B cell (primary cell): ENCODE measurements at regions not wholly inside any gene's neighbourhood (a gene's known extent, or its start where the extent isn't known, plus 50 kb on each side); places are given as distances from the start of the nearest gene placed in this dataset.

Source experiments
- ATAC-seq: fragments of 200-7000 bp; cut with Tn5 transposase; one replicate; pipeline ENCODE4 v1.10.0; 2021; ENCODE audit warnings: low read depth, mild to moderate bottlenecking, moderate number of reproducible peaks, moderate library complexity
- CTCF ChIA-PET: fragments of 350-600 bp; sonication (Branson Sonifier 250); formaldehyde crosslinking; loops from one replicate; lab custom pipeline; 2021; ENCODE audit warnings: antibody characterized with exemption, inconsistent platforms; lab: Charles Lee
- POLR2A ChIA-PET: fragments of 350-600 bp; sonication (Branson Sonifier 250); formaldehyde crosslinking; loops from one replicate; lab custom pipeline; 2021; ENCODE audit warnings: antibody characterized with exemption; lab: Charles Lee
- DNase-seq: peaks from one replicate; pipeline ENCODE4 v3.0.0; 2013
- H2AFZ ChIP-seq: 2 replicates; pipeline ENCODE4 v1.6.1; 2012; ENCODE audit warnings: mild to moderate bottlenecking, low read depth, low read length; ENCODE audit not compliant: insufficient read depth, poor library complexity, severe bottlenecking
- H3K27ac ChIP-seq, 2 donors: 1 replicate in 1 of 2; 2 replicates in 1 of 2; pipeline ENCODE4 v1.5.1; 2012 to 2013; ENCODE audit warnings: low read length in 2 of 2, mild to moderate bottlenecking in 2 of 2, moderate library complexity in 1 of 2
- H3K27me3 ChIP-seq, 4 experiments: fragments of 200-600 bp in 1 of 4; sonication (generic) in 1 of 4; replicated peaks in 1 of 4; 1 replicate in 2 of 4; 2 replicates in 2 of 4; pipeline versions ENCODE4 v1.6.1 to v1.7.0; 2013 to 2016; ENCODE audit warnings: low read length in 3 of 4, mild to moderate bottlenecking in 2 of 4, mixed read lengths in 1 of 4, moderate library complexity in 1 of 4; ENCODE audit not compliant: insufficient read depth in 4 of 4, control insufficient read depth in 3 of 4; ENCODE audit errors: control extremely low read depth in 1 of 4
- H3K36me3 ChIP-seq, 2 experiments: replicated peaks in 1 of 2; 1 replicate in 1 of 2; 2 replicates in 1 of 2; pipeline versions ENCODE4 v1.6.1 to v1.7.1; 2013; ENCODE audit warnings: low read length in 1 of 2; ENCODE audit not compliant: insufficient read depth in 2 of 2, control insufficient read depth in 1 of 2; ENCODE audit errors: control extremely low read depth in 1 of 2, extremely low read depth in 1 of 2
- H3K4me1 ChIP-seq, 2 donors: fragments of 200-600 bp in 1 of 2; sonication (generic) in 1 of 2; 1 replicate in 1 of 2; 2 replicates in 1 of 2; pipeline versions ENCODE4 v1.5.1 to v1.6.1; 2013 to 2017; ENCODE audit warnings: low read length in 2 of 2; ENCODE audit not compliant: control insufficient read depth in 2 of 2, insufficient read depth in 2 of 2
- H3K4me2 ChIP-seq: replicated peaks from 2 replicates; pipeline ENCODE3; 2012; ENCODE audit warnings: mild to moderate bottlenecking, low read depth, low read length; ENCODE audit not compliant: poor library complexity, severe bottlenecking
- H3K4me3 ChIP-seq, 5 experiments: fragments of 200-600 bp in 1 of 5; sonication (generic) in 1 of 5; 1 replicate in 3 of 5; 2 replicates in 2 of 5; pipeline versions ENCODE4 v1.5.1 to v1.7.0; 2011 to 2016; ENCODE audit warnings: low read length in 4 of 5, mild to moderate bottlenecking in 4 of 5, low read depth in 2 of 5, control low read depth in 1 of 5, moderate library complexity in 1 of 5; ENCODE audit not compliant: insufficient read depth in 1 of 5; ENCODE audit errors: control extremely low read depth in 1 of 5, extremely low read depth in 1 of 5
- H3K79me2 ChIP-seq: fragments of 200-600 bp; sonication (generic); one replicate; pipeline ENCODE4 v1.6.0; 2016; ENCODE audit warnings: low read length; ENCODE audit not compliant: control insufficient read depth, insufficient read depth
- H3K9ac ChIP-seq: fragments of 200-600 bp; sonication (generic); 2 replicates; pipeline ENCODE4 v1.6.1; 2017; ENCODE audit warnings: mild to moderate bottlenecking, low read length, moderate library complexity
- H3K9me3 ChIP-seq, 3 donors: one replicate each; pipeline versions ENCODE4 v1.6.1 to v1.7.1; 2013; ENCODE audit warnings: low read length in 2 of 3; ENCODE audit not compliant: control insufficient read depth in 2 of 3, insufficient read depth in 1 of 3; ENCODE audit errors: control extremely low read depth in 1 of 3
- H4K20me1 ChIP-seq: 2 replicates; pipeline ENCODE4 v1.6.0; 2012; ENCODE audit warnings: mild to moderate bottlenecking, low read length; ENCODE audit not compliant: insufficient read depth, control insufficient read depth, poor library complexity, severe bottlenecking
- H3K27ac Mint-ChIP-seq: one replicate; pipeline ENCODE4 v1.8.0; 2021; ENCODE audit warnings: mixed read lengths
- H3K27me3 Mint-ChIP-seq: one replicate; pipeline ENCODE4 v1.8.0; 2021; ENCODE audit warnings: mixed read lengths
- H3K4me1 Mint-ChIP-seq: one replicate; pipeline ENCODE4 v1.8.0; 2021; ENCODE audit warnings: mixed read lengths
- H3K4me3 Mint-ChIP-seq: one replicate; pipeline ENCODE4 v1.8.0; 2021; ENCODE audit warnings: mixed read lengths
- H3K9me3 Mint-ChIP-seq: one replicate; pipeline ENCODE4 v1.8.0; 2022; ENCODE audit warnings: mixed read lengths; ENCODE audit not compliant: insufficient read depth
- CTCF ChIP-seq: fragments of 200-600 bp; IDR thresholded peaks from one replicate; pipeline ENCODE4 v1.8.0; 2022; ENCODE audit warnings: antibody characterized with exemption, mild to moderate bottlenecking
- EZH2 ChIP-seq: IDR thresholded peaks from 2 replicates; pipeline ENCODE4 v1.6.1; 2012; ENCODE audit warnings: borderline replicate concordance, low read depth, mild to moderate bottlenecking, moderate library complexity, low read length; ENCODE audit not compliant: insufficient read depth, poor library complexity, severe bottlenecking
- WGBS: methylation state at CpG from one replicate; pipeline ENCODE4 v1.1.5; 2013; ENCODE audit warnings: missing lambda C conversion rate; ENCODE audit not compliant: insufficient coverage; 5-methylcytosine and 5-hydroxymethylcytosine counted together
- intact Hi-C: fragments of 100-400 bp; cut with micrococcal nuclease; formaldehyde crosslinking; loops from one replicate; pipeline ENCODE4 v1.10.0; 2022

DNA sequence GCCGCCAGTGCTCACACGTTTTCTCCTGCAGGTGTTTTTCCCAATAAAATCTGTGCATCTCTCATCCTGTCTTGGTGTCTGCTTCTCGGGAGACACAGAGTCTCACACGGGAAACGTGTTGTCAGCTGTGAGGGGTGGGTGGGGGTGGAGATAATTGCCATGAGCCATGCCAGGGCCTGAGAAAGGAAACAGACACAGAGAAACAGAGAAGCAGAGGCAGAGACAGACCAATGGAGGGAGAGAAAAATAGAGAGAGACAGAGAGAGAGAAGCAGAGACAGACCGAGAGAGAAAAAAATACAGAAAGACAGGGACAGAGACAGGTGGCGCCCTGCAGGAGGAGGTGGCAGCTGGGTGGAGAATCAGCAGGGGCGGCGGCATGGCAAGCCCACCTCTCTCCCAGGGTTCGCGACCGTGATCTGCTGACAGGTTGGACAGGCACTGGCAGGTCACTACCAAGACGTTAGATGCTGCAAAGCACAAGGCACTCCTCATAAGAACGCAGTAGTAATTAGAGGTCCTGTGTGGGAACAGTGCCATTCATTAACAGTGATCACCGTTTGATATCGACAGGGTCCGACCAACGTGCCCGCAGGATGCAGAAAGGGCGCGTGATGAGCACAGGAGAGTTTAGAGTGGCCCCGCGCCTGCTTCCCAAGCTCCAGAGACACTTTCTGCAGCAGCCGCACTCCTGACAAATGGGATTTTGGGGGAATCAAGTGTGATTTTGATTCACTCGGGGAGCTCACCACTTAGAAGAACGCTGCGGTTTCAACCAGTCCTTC, 70.5 kb upstream of the INSIG1 start:
- H3K9me3 ChIP-seq: no peaks in the 10 kb centered on the region
- H3K4me2 ChIP-seq: no peak overlapping the region
- DNase-seq (no peak), ATAC-seq (no peak)
- H3K27ac Mint-ChIP-seq: no peak overlapping the region
- no peaks in the 10 kb centered on the region for H4K20me1 ChIP-seq
- no peaks in the 10 kb centered on the region for H3K79me2 ChIP-seq
- POLR2A ChIA-PET: no interaction called here
- no peak overlapping the region for H3K4me3 ChIP-seq
- H3K27me3 ChIP-seq: no peaks in the 10 kb centered on the region
- H3K27me3 Mint-ChIP-seq: no peaks in the 10 kb centered on the region
- intact Hi-C loops: no loop called here
- no peak overlapping the region for H3K4me3 Mint-ChIP-seq
- WGBS: 88% methylated on average over 26 of the region's 27 CpGs
- H2AFZ ChIP-seq: no peak overlapping the region
- H3K36me3 ChIP-seq: no peaks in the 10 kb centered on the region
- H3K9ac ChIP-seq: no peak overlapping the region
- H3K9me3 Mint-ChIP-seq: no peaks in the 10 kb centered on the region
- no peaks in the 10 kb centered on the region for H3K4me1 ChIP-seq
- CTCF ChIA-PET: no interaction called here
- no peaks in the 10 kb centered on the region for H3K4me1 Mint-ChIP-seq
- no peak overlapping the region for H3K27ac ChIP-seq
- TF ChIP-seq EZH2 (no peak), CTCF (no peak)

- H3K36me3 ChIP-seq: no peaks in the 10 kb centered on the region
- no peak overlapping the region for H2AFZ ChIP-seq
- no peak for TF ChIP-seq CTCF
- TF ChIP-seq EZH2: no peak
- no peaks in the 10 kb centered on the region for H3K27me3 ChIP-seq
- Mint-ChIP-seq H3K4me1 (no peaks in the 10 kb centered on the region), H3K27me3 (no peaks in the 10 kb centered on the region), H3K27ac (no peak overlapping the region), H3K9me3 (no peaks in the 10 kb centered on the region), H3K4me3 (no peak overlapping the region)
- no peaks in the 10 kb centered on the region for H3K9me3 ChIP-seq
- no peak overlapping the region for H3K27ac ChIP-seq
- no peaks in the 10 kb centered on the region for H4K20me1 ChIP-seq
- no peak overlapping the region for H3K4me2 ChIP-seq
- ChIA-PET CTCF (no interaction called here), POLR2A (no interaction called here)
- H3K4me3 ChIP-seq: no peak overlapping the region
- intact Hi-C loops: no loop called here
- no peak overlapping the region for H3K9ac ChIP-seq
- H3K79me2 ChIP-seq: no peaks in the 10 kb centered on the region
- ATAC-seq (no peak), DNase-seq (no peak)
- WGBS: 94% methylated on average over 17 of the region's 22 CpGs
- no peaks in the 10 kb centered on the region for H3K4me1 ChIP-seq
Measured at GRCh38 chr7:155227788-155228458, 69.8 kb upstream of the INSIG1 start.
